OCI-LY7 (cell line): ENCODE measurements at regions not wholly inside any gene's neighbourhood (a gene's known extent, or its start where the extent isn't known, plus 50 kb on each side); places are given as distances from the start of the nearest gene placed in this dataset.

Experiments
- BruUV-seq: library from RNA; stranded (reverse); fragments of 400-500 nt; replicated peaks from 2 replicates; lab custom pipeline; 2021; lab: Mats Ljungman, UMichigan
- CTCF ChIA-PET: fragments of 300-600 bp; sonication (Branson Sonifier 250); formaldehyde crosslinking; loops from one replicate; lab custom pipeline; 2022; ENCODE audit warnings: antibody characterized with exemption; ENCODE audit not compliant: unreplicated experiment; lab: Charles Lee
- POLR2A ChIA-PET: fragments of 300-600 bp; sonication (Branson Sonifier 250); formaldehyde crosslinking; loops from one replicate; lab custom pipeline; 2022; ENCODE audit warnings: antibody characterized with exemption; lab: Charles Lee
- DNase-seq: peaks from one replicate; pipeline ENCODE4 v3.0.0-alpha.2; 2015; ENCODE audit warnings: low spot score
- H2AFZ ChIP-seq: fragments of 200-600 bp; sonication (generic), shearing (Covaris generic); 2 replicates; pipeline ENCODE4 v1.6.1; 2014; ENCODE audit warnings: mild to moderate bottlenecking, antibody characterized with exemption, low read length, moderate library complexity
- H3K27ac ChIP-seq: fragments of 200-600 bp; sonication (generic); 2 replicates; pipeline ENCODE4 v1.5.1; 2014; ENCODE audit warnings: mixed run types, low read depth, mild to moderate bottlenecking, moderate library complexity, low read length, inconsistent platforms; ENCODE audit not compliant: poor library complexity, severe bottlenecking
- H3K36me3 ChIP-seq: fragments of 200-600 bp; sonication (generic); 2 replicates; pipeline ENCODE4 v1.6.1; 2014; ENCODE audit warnings: mild to moderate bottlenecking, antibody characterized with exemption, low read length, moderate library complexity, mixed read lengths; ENCODE audit not compliant: insufficient read depth
- H3K4me1 ChIP-seq: fragments of 200-600 bp; sonication (generic); 2 replicates; pipeline ENCODE4 v1.5.1; 2014; ENCODE audit warnings: mild to moderate bottlenecking, low read length; ENCODE audit not compliant: insufficient read depth, poor library complexity, severe bottlenecking
- H3K4me2 ChIP-seq: fragments of 200-600 bp; sonication (generic); 2 replicates; pipeline ENCODE4 v1.6.1; 2014; ENCODE audit warnings: mild to moderate bottlenecking, low read length
- H3K4me3 ChIP-seq: fragments of 200-600 bp; sonication (generic); 2 replicates; pipeline ENCODE4 v1.5.1; 2014; ENCODE audit warnings: mild to moderate bottlenecking, low read depth, low read length; ENCODE audit not compliant: poor library complexity, severe bottlenecking
- H3K79me2 ChIP-seq: fragments of 200-600 bp; sonication (generic); 2 replicates; pipeline ENCODE4 v1.6.1; 2016; ENCODE audit warnings: low read depth, mild to moderate bottlenecking, low read length, moderate library complexity, mixed read lengths; ENCODE audit not compliant: insufficient read depth
- H3K9me2 ChIP-seq: fragments of 200-600 bp; sonication (generic); 2 replicates; pipeline ENCODE4 v1.6.1; 2016; ENCODE audit warnings: mild to moderate bottlenecking, low read length, mixed read lengths; ENCODE audit not compliant: insufficient read depth
- H3K9me3 ChIP-seq: fragments of 200-600 bp; sonication (generic); 2 replicates; pipeline ENCODE4 v1.6.1; 2014; ENCODE audit warnings: mild to moderate bottlenecking, mixed run types, low read length, mixed read lengths
- H4K20me1 ChIP-seq: fragments of 200-600 bp; sonication (generic); 2 replicates; pipeline ENCODE4 v1.6.1; 2014; ENCODE audit warnings: mild to moderate bottlenecking, antibody characterized with exemption, low read length, moderate library complexity, mixed read lengths; ENCODE audit not compliant: insufficient read depth
- EZH2phosphoT487 ChIP-seq: fragments of 200-600 bp; sonication (generic); IDR thresholded peaks from 2 replicates; pipeline ENCODE4 v1.6.1; 2018; ENCODE audit warnings: low read depth, borderline replicate concordance, mild to moderate bottlenecking, mixed run types, antibody characterized with exemption, low read length, moderate library complexity, mixed read lengths
- intact Hi-C: fragments of 100-400 bp; cut with micrococcal nuclease; formaldehyde crosslinking; loops from one replicate; pipeline ENCODE4 v1.10.0; 2022; ENCODE audit not compliant: unreplicated experiment
- TF ChIP-seq, protein P1 (sequence below): fragments of 200-600 bp; sonication (generic); conservative IDR thresholded peaks from 2 replicates; pipeline ENCODE4 v1.5.1; 2014; ENCODE audit warnings: mild to moderate bottlenecking, antibody characterized with exemption, low read length, moderate library complexity, mixed read lengths

DNA sequence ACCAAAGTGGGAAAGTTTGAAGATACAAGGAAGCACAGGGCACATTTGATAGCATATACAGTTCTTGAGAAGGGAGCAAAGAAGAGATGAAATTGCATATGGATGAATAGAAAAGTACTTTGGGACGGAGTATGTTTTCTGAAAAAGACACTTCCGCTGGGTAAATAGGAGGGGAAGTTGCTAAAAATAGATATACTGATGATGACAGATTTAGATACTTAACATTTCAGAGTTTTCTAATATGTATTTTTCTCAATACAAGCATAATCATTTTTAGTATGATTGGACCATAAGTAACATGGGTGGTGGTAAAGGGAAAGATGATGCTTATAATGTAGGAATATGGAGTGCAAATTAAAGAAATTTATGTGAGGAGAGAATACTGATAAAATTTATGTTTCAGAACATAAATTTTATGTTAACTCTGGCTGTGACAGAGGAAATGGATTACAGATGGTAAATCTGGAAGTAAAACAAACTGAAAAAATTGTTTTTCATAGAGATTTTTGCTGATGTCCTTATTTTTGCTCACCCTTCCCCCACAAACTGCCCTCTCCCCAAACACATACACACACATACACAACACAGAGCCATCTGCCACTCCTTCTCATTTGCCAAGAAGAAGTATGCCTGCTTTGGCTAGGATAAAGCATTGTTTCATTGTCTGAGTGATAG, 583.9 kb upstream of the MIR17HG start:
- H3K4me1 ChIP-seq: no peaks in the 10 kb centered on the region
- BruUV-seq: no TSS peak
- no peak for DNase-seq
- no peak overlapping the region for H3K4me2 ChIP-seq
- CTCF ChIA-PET: no interaction called here
- POLR2A ChIA-PET: interaction anchor here (1.1 kb wide), 1 partner anchor 38 kb away, joined by 3 read pairs; no protein-coding TSS in a partner anchor
- no peaks in the 10 kb centered on the region for H3K36me3 ChIP-seq
- H3K27ac ChIP-seq: no peak overlapping the region
- intact Hi-C loops: no loop called here
- H3K9me2 ChIP-seq: no peaks in the 10 kb centered on the region
- no peak for TF ChIP-seq EZH2phosphoT487
- TF ChIP-seq, protein P1, sequence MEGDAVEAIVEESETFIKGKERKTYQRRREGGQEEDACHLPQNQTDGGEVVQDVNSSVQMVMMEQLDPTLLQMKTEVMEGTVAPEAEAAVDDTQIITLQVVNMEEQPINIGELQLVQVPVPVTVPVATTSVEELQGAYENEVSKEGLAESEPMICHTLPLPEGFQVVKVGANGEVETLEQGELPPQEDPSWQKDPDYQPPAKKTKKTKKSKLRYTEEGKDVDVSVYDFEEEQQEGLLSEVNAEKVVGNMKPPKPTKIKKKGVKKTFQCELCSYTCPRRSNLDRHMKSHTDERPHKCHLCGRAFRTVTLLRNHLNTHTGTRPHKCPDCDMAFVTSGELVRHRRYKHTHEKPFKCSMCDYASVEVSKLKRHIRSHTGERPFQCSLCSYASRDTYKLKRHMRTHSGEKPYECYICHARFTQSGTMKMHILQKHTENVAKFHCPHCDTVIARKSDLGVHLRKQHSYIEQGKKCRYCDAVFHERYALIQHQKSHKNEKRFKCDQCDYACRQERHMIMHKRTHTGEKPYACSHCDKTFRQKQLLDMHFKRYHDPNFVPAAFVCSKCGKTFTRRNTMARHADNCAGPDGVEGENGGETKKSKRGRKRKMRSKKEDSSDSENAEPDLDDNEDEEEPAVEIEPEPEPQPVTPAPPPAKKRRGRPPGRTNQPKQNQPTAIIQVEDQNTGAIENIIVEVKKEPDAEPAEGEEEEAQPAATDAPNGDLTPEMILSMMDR: no peak
- no peaks in the 10 kb centered on the region for H4K20me1 ChIP-seq
- H3K9me3 ChIP-seq: no peaks in the 10 kb centered on the region
- no peak overlapping the region for H2AFZ ChIP-seq
- H3K4me3 ChIP-seq: no peak overlapping the region
- H3K79me2 ChIP-seq: no peaks in the 10 kb centered on the region

GRCh38 chr13:90766386-90766902, 581.0 kb upstream of the MIR17HG start:
- Histone ChIP-seq H3K4me1 (no peaks in the 10 kb centered on the region), H3K27ac (no peak overlapping the region), H3K4me2 (no peak overlapping the region), H2AFZ (no peak overlapping the region), H3K4me3 (no peak overlapping the region), H3K36me3 (no peaks in the 10 kb centered on the region), H3K79me2 (no peaks in the 10 kb centered on the region), H3K9me3 (no peaks in the 10 kb centered on the region), H3K9me2 (no peaks in the 10 kb centered on the region), H4K20me1 (no peaks in the 10 kb centered on the region)
- CTCF ChIA-PET: no interaction called here
- BruUV-seq: no TSS peak
- intact Hi-C loops: no loop called here
- DNase-seq: no peak
- TF ChIP-seq EZH2phosphoT487: no peak
- TF ChIP-seq, protein P1: no peak
- POLR2A ChIA-PET: interaction anchor here (1.1 to 1.3 kb wide), 2 partner anchors 11 to 12 kb away, joined by 4 to 5 read pairs; no protein-coding TSS in a partner anchor

DNA sequence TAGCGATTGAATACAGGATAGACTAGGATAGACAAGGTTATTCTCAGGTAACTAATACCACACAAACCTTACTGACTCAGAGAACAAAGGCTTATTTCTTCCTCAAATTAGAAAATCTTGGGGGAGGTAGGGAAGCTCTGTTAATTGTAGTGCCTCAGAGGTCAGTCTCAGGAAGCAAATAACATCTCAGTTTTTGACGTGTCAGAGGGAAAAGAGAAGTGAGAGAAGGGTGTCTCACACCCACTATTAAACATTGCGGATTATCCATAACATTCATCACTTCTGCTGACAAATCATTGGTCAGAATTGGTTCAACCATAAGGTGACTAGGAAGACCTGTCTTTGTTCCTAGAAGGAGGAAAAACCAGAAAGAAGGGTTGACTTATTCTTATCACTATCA, 579.4 kb upstream of the MIR17HG start:
- no peaks in the 10 kb centered on the region for H3K79me2 ChIP-seq
- no peak overlapping the region for H3K27ac ChIP-seq
- no peak overlapping the region for H2AFZ ChIP-seq
- BruUV-seq: no TSS peak
- no peaks in the 10 kb centered on the region for H4K20me1 ChIP-seq
- intact Hi-C loops: no loop called here
- TF ChIP-seq, protein P1: no peak
- TF ChIP-seq EZH2phosphoT487: no peak
- no peak overlapping the region for H3K4me3 ChIP-seq
- no peaks in the 10 kb centered on the region for H3K4me1 ChIP-seq
- no peaks in the 10 kb centered on the region for H3K36me3 ChIP-seq
- DNase-seq: no peak
- H3K9me3 ChIP-seq: no peaks in the 10 kb centered on the region
- no peak overlapping the region for H3K4me2 ChIP-seq
- POLR2A ChIA-PET: interaction anchor here (0.6 to 1.3 kb wide), 3 partner anchors 8 to 1155 kb away, joined by 3 to 4 read pairs (median 3); no protein-coding TSS in a partner anchor
- CTCF ChIA-PET: interaction anchor here (0.6 kb wide), 2 partner anchors 17 to 155 kb away, joined by 3 to 4 read pairs; no protein-coding TSS in a partner anchor
- H3K9me2 ChIP-seq: no peaks in the 10 kb centered on the region
